ENCODE measurements at regions not wholly inside any gene's neighbourhood (a gene's known extent, or its start where the extent isn't known, plus 50 kb on each side); places are given as distances from the start of the nearest gene placed in this dataset.

DNA sequence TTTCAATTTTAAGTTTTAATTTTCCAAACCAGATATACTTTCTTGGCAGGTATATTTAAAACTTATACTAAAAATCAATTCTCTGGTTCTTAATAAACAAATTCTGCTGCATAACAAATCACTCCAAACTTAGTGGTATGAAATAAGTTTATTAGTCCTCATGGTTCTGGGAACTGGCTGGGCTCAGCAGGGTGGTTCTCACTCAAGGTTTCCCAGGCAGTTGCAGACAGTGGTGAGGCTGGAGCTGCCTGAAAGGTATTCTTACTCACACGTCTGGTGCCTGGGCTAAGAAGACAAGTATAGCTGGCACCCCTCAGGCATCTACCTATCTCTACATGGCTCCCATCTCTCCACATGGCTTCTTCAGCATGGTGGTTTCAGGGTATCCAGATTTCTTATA lies 308.2 kb upstream of the CCDC196 start:
- TF ChIP-seq POLR2A (IDR thresholded peaks at IDR 0.05) (no peak), CTCF (IDR thresholded peaks at IDR 0.05) (no peak)
